Astrocyte of the cerebellum (primary cell): ENCODE measurements at regions not wholly inside any gene's neighbourhood (a gene's known extent, or its start where the extent isn't known, plus 50 kb on each side); places are given as distances from the start of the nearest gene placed in this dataset.

Source experiments
- DNase-seq: peaks from one replicate; pipeline ENCODE4 v3.0.0-alpha.2; 2011; ENCODE audit warnings: low read depth
- H3K4me3 ChIP-seq: 2 replicates; pipeline ENCODE4 v1.5.1; 2011; ENCODE audit warnings: mild to moderate bottlenecking, low read depth, low read length, moderate library complexity
- in situ Hi-C: cut with HindIII; loops from 2 replicates; pipeline ENCODE4 v1.10.0; 2017; ENCODE audit warnings: low sequenced_read_pairs
- TF ChIP-seq, protein P1 (sequence below): IDR thresholded peaks from 2 replicates; pipeline ENCODE4 v1.5.1; 2012; ENCODE audit warnings: low read length, low read depth, moderate library complexity, mild to moderate bottlenecking; ENCODE audit errors: missing control alignments

DNA sequence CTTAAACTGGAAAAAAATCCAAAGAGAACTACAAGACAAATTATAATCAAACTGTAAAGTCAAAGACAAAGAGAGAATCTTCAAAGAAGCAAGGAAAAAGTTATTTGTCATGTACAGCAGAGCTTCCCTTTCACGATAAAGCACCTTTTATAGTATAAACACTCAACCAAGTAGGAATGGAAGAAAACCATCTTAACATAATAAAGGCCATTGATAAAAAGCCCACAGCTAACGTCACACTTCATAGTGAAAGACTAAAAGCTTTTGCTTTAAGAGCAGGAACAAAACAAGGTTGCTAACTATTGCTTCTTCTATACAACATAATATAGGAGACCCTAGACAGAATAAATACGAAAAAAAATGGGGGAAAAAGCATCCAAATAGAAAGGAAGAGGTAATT is 595.7 kb upstream of the POU3F4 start:
- no peak overlapping the region for H3K4me3 ChIP-seq
- TF ChIP-seq, protein P1, sequence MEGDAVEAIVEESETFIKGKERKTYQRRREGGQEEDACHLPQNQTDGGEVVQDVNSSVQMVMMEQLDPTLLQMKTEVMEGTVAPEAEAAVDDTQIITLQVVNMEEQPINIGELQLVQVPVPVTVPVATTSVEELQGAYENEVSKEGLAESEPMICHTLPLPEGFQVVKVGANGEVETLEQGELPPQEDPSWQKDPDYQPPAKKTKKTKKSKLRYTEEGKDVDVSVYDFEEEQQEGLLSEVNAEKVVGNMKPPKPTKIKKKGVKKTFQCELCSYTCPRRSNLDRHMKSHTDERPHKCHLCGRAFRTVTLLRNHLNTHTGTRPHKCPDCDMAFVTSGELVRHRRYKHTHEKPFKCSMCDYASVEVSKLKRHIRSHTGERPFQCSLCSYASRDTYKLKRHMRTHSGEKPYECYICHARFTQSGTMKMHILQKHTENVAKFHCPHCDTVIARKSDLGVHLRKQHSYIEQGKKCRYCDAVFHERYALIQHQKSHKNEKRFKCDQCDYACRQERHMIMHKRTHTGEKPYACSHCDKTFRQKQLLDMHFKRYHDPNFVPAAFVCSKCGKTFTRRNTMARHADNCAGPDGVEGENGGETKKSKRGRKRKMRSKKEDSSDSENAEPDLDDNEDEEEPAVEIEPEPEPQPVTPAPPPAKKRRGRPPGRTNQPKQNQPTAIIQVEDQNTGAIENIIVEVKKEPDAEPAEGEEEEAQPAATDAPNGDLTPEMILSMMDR, result no peak
- in situ Hi-C loops, result no loop called here
- DNase-seq, result no peak

DNA sequence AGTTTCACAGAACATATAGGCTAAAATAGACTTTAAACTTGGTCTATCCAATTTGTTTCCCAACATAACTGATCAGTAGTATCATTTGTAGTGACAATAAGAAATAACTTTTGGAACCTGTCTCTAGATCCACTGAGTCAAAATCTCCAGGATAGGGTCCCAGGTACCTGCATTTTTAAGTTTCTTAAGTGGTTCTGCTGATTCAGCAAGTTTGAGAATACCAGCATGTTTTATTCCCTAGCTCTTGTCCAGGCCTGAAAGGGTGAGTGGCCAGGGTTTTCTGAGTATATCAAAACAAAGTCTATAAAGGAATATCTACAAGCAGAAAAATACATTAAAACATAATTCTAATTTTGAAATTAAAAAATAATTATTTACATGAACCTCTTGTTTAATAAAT is 573.1 kb upstream of the POU3F4 start:
- H3K4me3 ChIP-seq, result no peak overlapping the region
- DNase-seq, result no peak
- in situ Hi-C loops, result no loop called here
- TF ChIP-seq, protein P1, result no peak

DNA sequence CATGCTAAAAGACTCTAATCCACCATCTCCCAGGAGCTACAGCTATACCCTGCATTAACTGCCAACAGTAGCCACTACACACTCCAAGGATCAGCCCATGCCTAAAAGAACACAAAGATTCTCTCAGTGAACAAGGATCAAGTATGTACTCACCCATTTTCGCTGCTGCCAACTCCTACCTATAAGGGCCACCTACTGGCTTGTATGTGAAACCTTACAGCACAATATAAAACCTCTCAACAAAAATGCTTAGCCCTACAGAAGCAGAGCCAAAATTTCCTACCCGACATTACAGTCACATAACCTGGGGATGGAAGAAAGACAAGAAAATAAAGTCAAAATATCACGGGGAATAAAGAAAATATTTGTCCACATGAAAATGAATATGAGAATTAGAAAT is 562.8 kb upstream of the POU3F4 start:
- H3K4me3 ChIP-seq, result no peak overlapping the region
- no peak for DNase-seq
- in situ Hi-C loops, result no loop called here
- TF ChIP-seq, protein P1, result no peak

DNA sequence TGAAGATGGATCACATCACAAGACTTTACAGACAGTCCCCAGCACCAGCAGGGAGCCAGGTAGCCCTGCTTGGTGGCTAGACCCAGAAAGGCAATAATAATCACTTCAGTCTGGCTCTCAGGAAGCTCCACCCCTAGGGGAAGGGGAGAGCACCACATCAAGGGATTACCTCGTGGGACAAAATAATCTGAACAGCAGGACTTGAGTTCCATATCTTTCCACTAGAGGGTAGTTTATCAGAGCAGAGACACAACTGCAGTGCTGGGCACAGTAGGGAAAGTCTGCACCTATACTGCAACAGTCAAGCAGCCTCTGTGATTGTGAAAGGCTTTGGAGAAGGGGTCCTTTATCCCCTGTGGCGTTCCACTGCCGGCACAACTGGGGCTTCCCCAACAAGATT is 547.0 kb upstream of the POU3F4 start:
- no peak for DNase-seq
- in situ Hi-C loops, result no loop called here
- TF ChIP-seq, protein P1, result no peak
- no peak overlapping the region for H3K4me3 ChIP-seq

GRCh38 chrX:82973646-82974045 is 534.4 kb upstream of the POU3F4 start:
- TF ChIP-seq, protein P1, result no peak
- in situ Hi-C loops, result no loop called here
- DNase-seq, result no peak
- H3K4me3 ChIP-seq, result no peak overlapping the region

DNA sequence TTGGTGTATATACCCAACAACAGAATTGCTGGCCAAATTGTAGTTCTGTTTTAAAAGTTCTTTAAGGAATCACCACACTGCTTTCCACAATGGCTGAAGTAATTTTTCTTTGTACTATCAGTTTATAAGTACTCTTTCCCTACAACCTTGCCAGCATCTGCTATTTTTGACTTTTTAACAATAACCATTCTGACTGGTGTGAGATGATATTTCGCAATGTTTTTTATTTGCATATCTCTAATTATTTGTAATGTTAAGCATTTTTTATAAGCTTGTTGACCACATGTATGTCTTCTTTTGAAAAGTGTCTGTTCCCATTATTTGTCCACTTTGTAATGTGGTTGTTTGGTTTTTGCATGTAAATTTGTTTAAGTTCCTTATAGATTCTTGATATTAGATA is 509.9 kb upstream of the POU3F4 start:
- TF ChIP-seq, protein P1, result no peak
- no peak overlapping the region for H3K4me3 ChIP-seq
- in situ Hi-C loops, result no loop called here

GRCh38 chrX:83004012-83004411 is 504.1 kb upstream of the POU3F4 start:
- TF ChIP-seq, protein P1, result no peak
- in situ Hi-C loops, result no loop called here
- H3K4me3 ChIP-seq, result no peak overlapping the region
- DNase-seq, result no peak

More for the DNA sequence above, 509.9 kb upstream of the POU3F4 start:
- DNase-seq, result no peak
